ENCODE measurements at regions not wholly inside any gene's neighbourhood (a gene's known extent, or its start where the extent isn't known, plus 50 kb on each side); places are given as distances from the start of the nearest gene placed in this dataset.

DNA sequence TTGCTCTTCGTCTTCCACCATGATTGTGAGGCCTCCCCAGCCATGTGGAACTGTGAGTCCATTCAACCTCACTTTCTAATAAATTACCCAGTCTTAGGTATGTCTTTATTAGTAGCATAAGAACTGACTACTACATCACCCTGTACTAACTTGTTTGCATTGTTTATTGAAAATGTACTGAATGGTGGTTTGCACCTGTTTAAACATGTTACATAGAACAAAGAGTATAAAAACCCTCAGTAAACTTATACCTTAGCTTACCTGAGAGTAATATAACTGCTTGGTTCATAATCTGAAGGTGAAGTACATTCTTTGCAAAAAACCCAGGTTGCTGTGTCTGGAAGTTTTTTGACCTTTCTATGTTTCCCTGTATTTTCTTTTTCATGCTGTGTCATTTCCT lies 777.8 kb downstream of the TBC1D32 start:
- TF ChIP-seq CREM (IDR thresholded peaks at IDR 0.05) (no peak), CREM (CRISPR knock-in tag; IDR thresholded peaks at IDR 0.05) (no peak), MTA3 (CRISPR knock-in tag; IDR thresholded peaks at IDR 0.05) (no peak), XRCC5 (optimal IDR thresholded peaks at IDR 0.05; ENCODE audit: low read length) (no peak), FOXM1 (CRISPR knock-in tag; IDR thresholded peaks at IDR 0.05) (no peak), GATAD2A (CRISPR knock-in tag; IDR thresholded peaks at IDR 0.05) (no peak), RCOR2 (CRISPR knock-in tag; IDR thresholded peaks at IDR 0.05) (no peak), SIN3A (IDR thresholded peaks at IDR 0.05; ENCODE audit: borderline replicate concordance, low read depth, low read length) (no peak), ZNF598 (CRISPR knock-in tag; IDR thresholded peaks at IDR 0.05; ENCODE audit: borderline replicate concordance) (no peak), SMARCE1 (IDR thresholded peaks at IDR 0.05; ENCODE audit: borderline replicate concordance) (no peak), ZNF205 (CRISPR knock-in tag; IDR thresholded peaks at IDR 0.05) (no peak)
- TF ChIP-seq, protein P1, sequence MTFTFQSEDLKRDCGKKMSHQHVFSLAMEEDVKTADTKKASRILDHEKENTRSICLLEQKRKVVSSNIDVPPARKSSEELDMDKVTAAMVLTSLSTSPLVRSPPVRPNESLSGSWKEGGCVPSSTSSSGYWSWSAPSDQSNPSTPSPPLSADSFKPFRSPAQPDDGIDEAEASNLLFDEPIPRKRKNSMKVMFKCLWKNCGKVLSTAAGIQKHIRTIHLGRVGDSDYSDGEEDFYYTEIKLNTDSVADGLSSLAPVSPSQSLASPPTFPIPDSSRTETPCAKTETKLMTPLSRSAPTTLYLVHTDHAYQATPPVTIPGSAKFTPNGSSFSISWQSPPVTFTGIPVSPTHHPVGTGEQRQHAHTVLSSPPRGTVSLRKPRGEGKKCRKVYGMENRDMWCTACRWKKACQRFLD (CRISPR knock-in tag; IDR thresholded peaks at IDR 0.05; ENCODE audit: borderline replicate concordance): no peak
- TF ChIP-seq, protein P2, sequence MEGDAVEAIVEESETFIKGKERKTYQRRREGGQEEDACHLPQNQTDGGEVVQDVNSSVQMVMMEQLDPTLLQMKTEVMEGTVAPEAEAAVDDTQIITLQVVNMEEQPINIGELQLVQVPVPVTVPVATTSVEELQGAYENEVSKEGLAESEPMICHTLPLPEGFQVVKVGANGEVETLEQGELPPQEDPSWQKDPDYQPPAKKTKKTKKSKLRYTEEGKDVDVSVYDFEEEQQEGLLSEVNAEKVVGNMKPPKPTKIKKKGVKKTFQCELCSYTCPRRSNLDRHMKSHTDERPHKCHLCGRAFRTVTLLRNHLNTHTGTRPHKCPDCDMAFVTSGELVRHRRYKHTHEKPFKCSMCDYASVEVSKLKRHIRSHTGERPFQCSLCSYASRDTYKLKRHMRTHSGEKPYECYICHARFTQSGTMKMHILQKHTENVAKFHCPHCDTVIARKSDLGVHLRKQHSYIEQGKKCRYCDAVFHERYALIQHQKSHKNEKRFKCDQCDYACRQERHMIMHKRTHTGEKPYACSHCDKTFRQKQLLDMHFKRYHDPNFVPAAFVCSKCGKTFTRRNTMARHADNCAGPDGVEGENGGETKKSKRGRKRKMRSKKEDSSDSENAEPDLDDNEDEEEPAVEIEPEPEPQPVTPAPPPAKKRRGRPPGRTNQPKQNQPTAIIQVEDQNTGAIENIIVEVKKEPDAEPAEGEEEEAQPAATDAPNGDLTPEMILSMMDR (CRISPR knock-in tag; IDR thresholded peaks at IDR 0.05): no peak
- TF ChIP-seq, protein P3, sequence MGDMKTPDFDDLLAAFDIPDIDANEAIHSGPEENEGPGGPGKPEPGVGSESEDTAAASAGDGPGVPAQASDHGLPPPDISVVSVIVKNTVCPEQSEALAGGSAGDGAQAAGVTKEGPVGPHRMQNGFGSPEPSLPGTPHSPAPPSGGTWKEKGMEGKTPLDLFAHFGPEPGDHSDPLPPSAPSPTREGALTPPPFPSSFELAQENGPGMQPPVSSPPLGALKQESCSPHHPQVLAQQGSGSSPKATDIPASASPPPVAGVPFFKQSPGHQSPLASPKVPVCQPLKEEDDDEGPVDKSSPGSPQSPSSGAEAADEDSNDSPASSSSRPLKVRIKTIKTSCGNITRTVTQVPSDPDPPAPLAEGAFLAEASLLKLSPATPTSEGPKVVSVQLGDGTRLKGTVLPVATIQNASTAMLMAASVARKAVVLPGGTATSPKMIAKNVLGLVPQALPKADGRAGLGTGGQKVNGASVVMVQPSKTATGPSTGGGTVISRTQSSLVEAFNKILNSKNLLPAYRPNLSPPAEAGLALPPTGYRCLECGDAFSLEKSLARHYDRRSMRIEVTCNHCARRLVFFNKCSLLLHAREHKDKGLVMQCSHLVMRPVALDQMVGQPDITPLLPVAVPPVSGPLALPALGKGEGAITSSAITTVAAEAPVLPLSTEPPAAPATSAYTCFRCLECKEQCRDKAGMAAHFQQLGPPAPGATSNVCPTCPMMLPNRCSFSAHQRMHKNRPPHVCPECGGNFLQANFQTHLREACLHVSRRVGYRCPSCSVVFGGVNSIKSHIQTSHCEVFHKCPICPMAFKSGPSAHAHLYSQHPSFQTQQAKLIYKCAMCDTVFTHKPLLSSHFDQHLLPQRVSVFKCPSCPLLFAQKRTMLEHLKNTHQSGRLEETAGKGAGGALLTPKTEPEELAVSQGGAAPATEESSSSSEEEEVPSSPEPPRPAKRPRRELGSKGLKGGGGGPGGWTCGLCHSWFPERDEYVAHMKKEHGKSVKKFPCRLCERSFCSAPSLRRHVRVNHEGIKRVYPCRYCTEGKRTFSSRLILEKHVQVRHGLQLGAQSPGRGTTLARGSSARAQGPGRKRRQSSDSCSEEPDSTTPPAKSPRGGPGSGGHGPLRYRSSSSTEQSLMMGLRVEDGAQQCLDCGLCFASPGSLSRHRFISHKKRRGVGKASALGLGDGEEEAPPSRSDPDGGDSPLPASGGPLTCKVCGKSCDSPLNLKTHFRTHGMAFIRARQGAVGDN (CRISPR knock-in tag; IDR thresholded peaks at IDR 0.05): no peak
